ENCODE measurements at regions not wholly inside any gene's neighbourhood (a gene's known extent, or its start where the extent isn't known, plus 50 kb on each side); places are given as distances from the start of the nearest gene placed in this dataset.

DNA sequence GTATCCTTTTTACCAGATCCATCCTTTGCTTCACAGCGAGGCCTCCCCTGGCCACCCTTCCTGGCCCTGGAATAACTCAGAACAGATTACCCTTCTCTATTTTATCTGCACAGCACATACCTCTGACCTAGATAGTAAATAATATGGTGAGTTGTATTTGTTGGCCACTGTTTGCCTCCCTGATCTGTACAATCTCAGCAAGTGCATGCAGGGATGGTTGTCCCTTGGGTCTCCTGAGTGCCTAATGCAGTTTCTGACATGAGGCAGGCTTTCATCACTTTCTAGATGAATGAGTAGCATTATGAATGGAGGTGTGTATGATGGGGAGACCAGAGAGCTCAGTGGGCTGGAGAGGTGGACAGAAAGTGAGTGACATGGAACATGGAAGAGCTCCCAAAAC is 525.1 kb upstream of the IGFBP3 start:
- intact Hi-C loops (cut with DNase I) = no loop called here
- DNase-seq (ENCODE audit: low spot score) = no peak

DNA sequence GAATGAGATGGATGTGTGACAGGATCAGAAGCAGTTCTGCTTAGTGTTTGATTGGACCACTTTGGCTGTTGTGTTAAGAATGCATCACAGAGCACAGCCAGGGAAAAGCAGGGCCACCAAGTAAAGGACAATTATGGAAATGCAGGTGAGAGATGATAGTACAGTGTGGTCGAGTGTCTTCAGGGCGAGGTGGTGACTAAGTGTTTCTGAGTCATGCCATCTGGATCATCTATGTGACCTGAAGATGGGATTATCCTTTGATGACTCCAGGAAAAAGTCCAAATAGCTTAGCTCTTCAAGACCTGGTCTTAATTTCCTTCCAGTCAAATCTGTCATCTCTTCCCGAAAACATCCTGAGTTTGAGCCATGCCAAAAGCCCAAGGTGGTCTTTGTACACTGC is 523.2 kb upstream of the IGFBP3 start:
- no peak for DNase-seq (ENCODE audit: low spot score)
- intact Hi-C loops (cut with DNase I) = no loop called here

DNA sequence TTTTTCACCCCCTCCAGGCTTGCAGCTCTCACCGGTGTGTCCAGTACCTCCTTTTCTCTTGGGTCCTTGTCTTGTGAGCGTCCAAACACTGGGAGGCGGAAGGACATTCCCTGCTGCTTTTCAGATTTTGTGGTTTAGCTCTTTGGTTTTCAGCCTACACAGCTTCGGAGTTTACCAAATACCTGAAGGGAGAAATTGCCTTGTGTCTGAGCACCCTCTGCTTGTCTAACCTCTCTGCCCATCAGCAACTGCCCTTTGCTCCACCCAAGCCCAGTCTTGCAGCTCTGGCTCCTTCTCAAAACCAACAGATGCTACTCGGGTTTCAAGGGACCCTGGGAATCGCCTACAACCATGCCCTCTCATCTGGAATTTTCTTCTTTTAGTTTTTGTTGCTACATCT is 519.1 kb upstream of the IGFBP3 start:
- intact Hi-C loops (cut with DNase I) = no loop called here
- no peak for DNase-seq (ENCODE audit: low spot score)

DNA sequence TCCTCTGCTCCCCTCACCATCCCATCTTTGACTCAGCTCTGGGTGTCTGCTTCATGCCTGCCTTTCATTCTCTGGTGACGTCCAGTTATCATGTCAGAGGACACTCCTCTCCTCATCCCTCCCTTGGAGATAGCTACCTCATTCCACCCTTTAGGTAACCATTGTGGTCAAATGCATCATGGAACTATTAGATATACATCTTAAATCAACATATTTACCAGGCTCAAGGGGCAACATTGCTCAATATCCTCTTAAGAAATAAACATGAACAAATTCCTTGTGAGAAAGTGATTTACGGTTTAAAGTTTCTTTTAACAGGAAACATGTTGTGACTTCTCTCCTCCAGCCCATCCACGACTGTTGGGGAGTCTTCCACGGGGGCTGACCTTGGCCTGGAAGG is 511.6 kb upstream of the IGFBP3 start:
- no peak for DNase-seq (ENCODE audit: low spot score)

DNA sequence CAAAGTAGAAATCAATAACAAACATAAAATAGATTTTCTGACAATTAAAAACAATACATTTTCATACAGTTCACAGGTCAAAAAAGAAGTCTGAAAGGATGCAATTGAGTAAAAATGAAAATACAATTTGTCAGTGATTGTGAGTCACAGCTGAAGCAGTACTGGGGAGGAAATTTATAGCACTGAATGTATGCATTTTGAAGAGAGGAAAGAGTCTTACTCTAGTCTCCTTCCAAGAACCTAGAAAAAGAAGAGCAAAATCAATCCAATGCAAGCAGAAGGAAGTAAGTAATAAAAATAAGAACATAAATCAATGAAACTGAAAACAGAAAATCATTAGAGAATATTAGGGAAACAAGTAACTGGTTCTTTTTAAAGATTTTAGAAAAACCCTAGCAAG is 507.2 kb upstream of the IGFBP3 start:
- no peak for DNase-seq (ENCODE audit: low spot score)
- intact Hi-C loops (cut with DNase I) = no loop called here

More for the DNA sequence above, 511.6 kb upstream of the IGFBP3 start:
- intact Hi-C loops (cut with DNase I) = no loop called here

- intact Hi-C loops (cut with DNase I) = no loop called here
- no peak for DNase-seq (ENCODE audit: low spot score)
These were observed 503.9 kb upstream of the IGFBP3 start for GRCh38 chr7:46424934-46425333.

DNA sequence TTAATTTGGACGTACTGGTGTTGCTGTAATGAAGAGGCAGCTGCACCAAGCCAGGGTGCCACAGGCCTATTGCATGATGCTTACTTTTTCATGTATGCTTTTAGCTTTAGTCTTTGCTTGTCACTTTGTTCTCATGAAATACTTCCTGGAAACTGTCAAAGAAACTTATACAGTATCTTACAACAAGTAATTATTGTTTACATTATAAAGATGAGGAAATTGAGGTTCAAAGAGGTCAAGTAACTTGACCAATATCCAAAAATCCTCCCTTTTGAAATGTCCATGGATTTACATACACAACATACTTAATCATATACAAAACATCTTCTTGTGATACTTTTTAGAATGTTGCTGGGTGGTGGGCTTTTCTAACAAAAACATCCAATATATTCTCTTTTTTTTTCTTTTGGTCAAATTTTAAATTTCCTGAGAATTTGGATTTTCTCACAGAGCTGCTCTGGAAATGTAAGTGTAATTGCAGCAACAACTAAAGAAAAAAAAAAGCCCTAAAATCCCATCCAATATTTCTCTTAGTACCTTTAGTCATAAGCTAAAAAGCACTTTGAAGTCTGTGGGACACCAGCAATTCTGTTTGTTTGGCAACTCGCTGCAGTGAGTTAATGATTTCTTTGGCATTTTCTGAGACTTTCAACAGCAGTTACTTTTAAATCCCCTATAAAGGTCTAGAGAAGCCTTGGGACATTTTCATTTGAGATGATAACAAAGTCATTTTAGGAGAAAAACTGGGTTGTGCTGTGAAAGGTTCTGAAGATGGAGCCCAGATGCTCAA is 500.6 kb upstream of the IGFBP3 start:
- no peak for DNase-seq (ENCODE audit: low spot score)
- intact Hi-C loops (cut with DNase I) = no loop called here

GRCh38 chr7:46414946-46415345 is 493.9 kb upstream of the IGFBP3 start:
- no peak for DNase-seq (ENCODE audit: low spot score)
- intact Hi-C loops (cut with DNase I) = loop anchor here in 1 of 2 donors (10.0 kb wide), 1 partner anchor 60 kb away; no protein-coding TSS in a partner anchor

- DNase-seq (ENCODE audit: low spot score) = no peak
- intact Hi-C loops (cut with DNase I) = loop anchor here in 1 of 2 donors (10.0 kb wide), 1 partner anchor 56 kb away; no protein-coding TSS in a partner anchor
These were observed 490.2 kb upstream of the IGFBP3 start for GRCh38 chr7:46411236-46411635.

- intact Hi-C loops (cut with DNase I) = no loop called here
- no peak for DNase-seq (ENCODE audit: low spot score)
These were observed 486.1 kb upstream of the IGFBP3 start for GRCh38 chr7:46407125-46407524.

- intact Hi-C loops (cut with DNase I) = no loop called here
- DNase-seq (ENCODE audit: low spot score) = no peak
These were observed 476.5 kb upstream of the IGFBP3 start for GRCh38 chr7:46397591-46397990.

- DNase-seq (ENCODE audit: low spot score) = no peak
- intact Hi-C loops (cut with DNase I) = no loop called here
These were observed 475.4 kb upstream of the IGFBP3 start for GRCh38 chr7:46396481-46396880.

DNA sequence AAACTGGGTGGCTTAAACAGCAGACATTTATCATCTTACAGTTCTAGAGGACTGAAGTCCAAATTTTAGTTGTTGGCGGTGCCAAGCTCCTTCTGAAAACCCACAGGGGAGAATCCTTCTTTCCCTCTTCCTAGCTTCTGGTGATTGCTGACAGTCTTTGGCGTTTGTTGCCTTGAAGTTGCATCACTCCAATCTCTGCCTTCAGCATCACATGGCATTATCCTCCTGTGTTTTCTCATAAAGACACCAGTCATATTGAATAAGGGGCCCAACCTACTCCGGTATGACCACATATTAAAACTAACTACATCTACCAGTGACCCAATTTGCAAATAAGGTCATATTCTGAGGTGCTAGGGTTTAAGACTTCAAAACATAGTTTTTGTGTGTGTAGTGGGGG is 472.1 kb upstream of the IGFBP3 start:
- no peak for DNase-seq (ENCODE audit: low spot score)
- intact Hi-C loops (cut with DNase I) = no loop called here

DNA sequence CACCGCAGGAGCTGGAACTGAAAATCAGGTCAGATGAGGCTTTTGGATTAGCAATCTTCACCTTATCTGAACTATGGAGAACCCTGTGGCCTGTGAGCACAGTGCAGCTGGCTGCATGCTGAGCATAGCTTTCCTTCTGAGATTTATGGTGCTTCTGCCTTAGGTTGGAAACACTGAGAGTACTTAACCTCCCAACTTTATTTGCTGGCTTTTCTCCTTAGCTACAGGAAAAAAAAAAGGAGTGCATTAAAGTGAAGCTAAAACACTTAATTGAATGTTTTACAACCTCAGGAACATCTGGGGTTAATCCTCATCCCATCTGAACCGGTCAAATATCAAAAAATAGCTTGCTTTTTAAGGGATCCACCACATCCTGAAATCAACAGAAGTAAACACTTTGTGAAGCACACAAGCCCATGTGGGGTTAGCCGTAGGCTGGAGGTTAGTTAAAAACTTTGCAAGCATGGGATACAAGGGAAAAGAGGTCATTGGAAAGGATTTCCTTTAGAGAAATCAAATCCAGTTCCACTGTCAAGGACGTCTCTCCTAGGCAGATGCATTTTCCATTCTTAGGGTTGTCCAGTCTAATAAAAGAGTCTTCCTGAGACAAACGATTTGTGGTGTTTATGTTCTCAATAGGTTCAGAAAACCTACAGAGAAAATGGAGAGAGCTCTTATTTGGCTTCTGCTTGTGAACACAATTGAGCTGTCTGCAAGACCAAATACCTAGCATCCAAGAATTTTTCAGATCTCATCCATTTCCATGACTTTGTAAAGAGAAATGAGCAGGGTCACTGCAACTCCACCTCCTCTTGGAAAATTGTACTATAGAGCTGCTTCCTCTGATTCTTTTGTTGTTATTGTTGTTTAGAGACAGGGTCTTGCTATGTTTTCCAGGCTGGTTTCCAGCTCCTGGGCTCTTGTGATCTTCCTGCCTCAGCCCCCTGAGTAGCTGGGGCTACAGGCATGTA is 470.4 kb upstream of the IGFBP3 start:
- no peak for DNase-seq (ENCODE audit: low spot score)
- intact Hi-C loops (cut with DNase I) = no loop called here

- intact Hi-C loops (cut with DNase I) = no loop called here
- no peak for DNase-seq (ENCODE audit: low spot score)
These were observed 469.0 kb upstream of the IGFBP3 start for GRCh38 chr7:46390042-46390441.

GRCh38 chr7:46389146-46389545 is 468.1 kb upstream of the IGFBP3 start:
- intact Hi-C loops (cut with DNase I) = loop anchor here in 1 of 2 donors (5.0 kb wide), 1 partner anchor 1338 kb away; no protein-coding TSS in a partner anchor
- no peak for DNase-seq (ENCODE audit: low spot score)

GRCh38 chr7:46387646-46388045 is 466.6 kb upstream of the IGFBP3 start:
- intact Hi-C loops (cut with DNase I) = loop anchor here in 1 of 2 donors (5.0 kb wide), 1 partner anchor 1340 kb away; no protein-coding TSS in a partner anchor
- no peak for DNase-seq (ENCODE audit: low spot score)

GRCh38 chr7:46386428-46387399 is 465.6 kb upstream of the IGFBP3 start:
- no peak for DNase-seq (ENCODE audit: low spot score)
- intact Hi-C loops (cut with DNase I) = loop anchor here in 1 of 2 donors (5.0 kb wide), 1 partner anchor 1341 kb away; no protein-coding TSS in a partner anchor
